Thoracic aorta (tissue), 2 donors: ENCODE measurements at regions not wholly inside any gene's neighbourhood (a gene's known extent, or its start where the extent isn't known, plus 50 kb on each side); places are given as distances from the start of the nearest gene placed in this dataset.

ENCODE experiments used
- ATAC-seq: fragments of 150-250 bp; one replicate; pipeline ENCODE4 v1.8.0; 2017; ENCODE audit warnings: low read depth; ENCODE audit not compliant: insufficient number of reproducible peaks, low FRiP score
- DNase-seq: peaks from one replicate; pipeline ENCODE4 v3.0.0-alpha.2; 2020; ENCODE audit warnings: low spot score
- H3K27ac ChIP-seq, 2 donors: fragments of 200-600 bp; sonication (generic); 1 replicate in 1 of 2; 2 replicates in 1 of 2; pipeline ENCODE4 v1.5.1; 2016; ENCODE audit warnings: mild to moderate bottlenecking in 2 of 2, moderate library complexity in 2 of 2
- H3K27me3 ChIP-seq: fragments of 200-600 bp; sonication (generic); replicated peaks from 2 replicates; pipeline ENCODE4 v1.6.0; 2016; ENCODE audit warnings: mild to moderate bottlenecking; ENCODE audit not compliant: insufficient read depth
- H3K36me3 ChIP-seq: fragments of 200-600 bp; sonication (generic); one replicate; pipeline ENCODE4 v1.5.1; 2016
- H3K4me1 ChIP-seq, 2 donors: fragments of 200-600 bp; sonication (generic); 1 replicate in 1 of 2; 2 replicates in 1 of 2; pipeline versions ENCODE4 v1.5.1 to v1.6.0; 2016; ENCODE audit warnings: low read depth in 2 of 2, mild to moderate bottlenecking in 1 of 2; ENCODE audit not compliant: control insufficient read depth in 1 of 2
- H3K4me3 ChIP-seq: fragments of 200-600 bp; sonication (generic); 2 replicates; pipeline ENCODE4 v1.5.1; 2016; ENCODE audit warnings: mild to moderate bottlenecking
- H3K9me3 ChIP-seq: fragments of 200-600 bp; sonication (generic); 2 replicates; pipeline ENCODE4 v1.5.1; 2016
- CTCF ChIP-seq: fragments of 200-600 bp; sonication (generic); IDR thresholded peaks from one replicate; pipeline ENCODE4 v1.5.1; 2019; ENCODE audit warnings: antibody characterized with exemption

GRCh38 chr9:33718987-33719386 lies 76.4 kb upstream of the PRSS3 start:
- Histone ChIP-seq H3K27ac (no peak overlapping the region), H3K36me3 (no peaks in the 10 kb centered on the region), H3K9me3 (no peaks in the 10 kb centered on the region), H3K4me3 (no peak overlapping the region), H3K4me1 (peaks cover 11 to 19% of the 10 kb centered on the region in 2 donors), H3K27me3 (no peaks in the 10 kb centered on the region)
- ATAC-seq (peak; percentile 61), DNase-seq (no peak)
- TF ChIP-seq CTCF: no peak

GRCh38 chr9:33719581-33720374 lies 75.6 kb upstream of the PRSS3 start:
- Histone ChIP-seq H3K27ac (no peak overlapping the region), H3K9me3 (no peaks in the 10 kb centered on the region), H3K4me1 (peaks cover 11 to 19% of the 10 kb centered on the region in 2 donors), H3K4me3 (no peak overlapping the region), H3K27me3 (no peaks in the 10 kb centered on the region), H3K36me3 (no peaks in the 10 kb centered on the region)
- peak; percentile 13 for TF ChIP-seq CTCF
- no peak for ATAC-seq
- DNase-seq: no peak

- H3K4me3 ChIP-seq: no peak overlapping the region
- H3K27me3 ChIP-seq: no peaks in the 10 kb centered on the region
- H3K9me3 ChIP-seq: no peaks in the 10 kb centered on the region
- no peaks in the 10 kb centered on the region for H3K36me3 ChIP-seq
- TF ChIP-seq CTCF: peak; percentile 100
- ATAC-seq (peak; percentile 5), DNase-seq (peak; percentile 17)
- no peak overlapping the region for H3K27ac ChIP-seq
- H3K4me1 ChIP-seq: peaks cover 11 to 19% of the 10 kb centered on the region in 2 donors
These were observed 73.5 kb upstream of the PRSS3 start for GRCh38 chr9:33721674-33722358.

GRCh38 chr9:33722359-33722675 lies 73.0 kb upstream of the PRSS3 start:
- no peak overlapping the region for H3K27ac ChIP-seq
- H3K9me3 ChIP-seq: no peaks in the 10 kb centered on the region
- no peak overlapping the region for H3K4me3 ChIP-seq
- peak; percentile 5 for TF ChIP-seq CTCF
- no peaks in the 10 kb centered on the region for H3K36me3 ChIP-seq
- ATAC-seq (no peak), DNase-seq (no peak)
- H3K4me1 ChIP-seq: peaks cover 11 to 19% of the 10 kb centered on the region in 2 donors
- no peaks in the 10 kb centered on the region for H3K27me3 ChIP-seq

- H3K9me3 ChIP-seq: no peaks in the 10 kb centered on the region
- H3K27me3 ChIP-seq: no peaks in the 10 kb centered on the region
- H3K27ac ChIP-seq: no peak overlapping the region
- no peak for ATAC-seq
- no peak overlapping the region for H3K4me3 ChIP-seq
- H3K36me3 ChIP-seq: no peaks in the 10 kb centered on the region
- H3K4me1 ChIP-seq: no peaks in the 10 kb centered on the region
- DNase-seq: no peak
- no peak for TF ChIP-seq CTCF
These were observed 66.7 kb upstream of the PRSS3 start for GRCh38 chr9:33728613-33729012.
